Ectodermal cell (in vitro differentiated cells): ENCODE measurements at regions not wholly inside any gene's neighbourhood (a gene's known extent, or its start where the extent isn't known, plus 50 kb on each side); places are given as distances from the start of the nearest gene placed in this dataset.

Experiments
- H3K27ac ChIP-seq: 2 replicates; pipeline ENCODE4 v1.7.0; 2013; ENCODE audit warnings: mild to moderate bottlenecking, low read depth, low read length; ENCODE audit not compliant: insufficient read depth, poor library complexity, severe bottlenecking
- H3K27me3 ChIP-seq: 2 replicates; pipeline ENCODE4 v1.7.0; 2013; ENCODE audit warnings: mild to moderate bottlenecking, low read length; ENCODE audit not compliant: insufficient read depth, control insufficient read depth, poor library complexity, severe bottlenecking
- H3K36me3 ChIP-seq: one replicate; pipeline ENCODE4 v1.7.0; 2013; ENCODE audit warnings: low read length; ENCODE audit not compliant: control insufficient read depth, insufficient read depth
- H3K4me1 ChIP-seq: one replicate; pipeline ENCODE4 v1.7.0; 2013; ENCODE audit warnings: low read length; ENCODE audit not compliant: control insufficient read depth, insufficient read depth
- H3K4me3 ChIP-seq: 2 replicates; pipeline ENCODE4 v1.7.0; 2013; ENCODE audit warnings: low read depth, low read length, control low read depth; ENCODE audit not compliant: insufficient read depth
- H3K9me3 ChIP-seq: 2 replicates; pipeline ENCODE4 v1.7.0; 2013; ENCODE audit warnings: mild to moderate bottlenecking, low read length, moderate library complexity; ENCODE audit not compliant: control insufficient read depth
- WGBS, 2 experiments: methylation state at CpG; one replicate each; pipeline ENCODE4 v1.1.7; 2013; ENCODE audit warnings: missing lambda C conversion rate in 2 of 2; 5-methylcytosine and 5-hydroxymethylcytosine counted together

DNA sequence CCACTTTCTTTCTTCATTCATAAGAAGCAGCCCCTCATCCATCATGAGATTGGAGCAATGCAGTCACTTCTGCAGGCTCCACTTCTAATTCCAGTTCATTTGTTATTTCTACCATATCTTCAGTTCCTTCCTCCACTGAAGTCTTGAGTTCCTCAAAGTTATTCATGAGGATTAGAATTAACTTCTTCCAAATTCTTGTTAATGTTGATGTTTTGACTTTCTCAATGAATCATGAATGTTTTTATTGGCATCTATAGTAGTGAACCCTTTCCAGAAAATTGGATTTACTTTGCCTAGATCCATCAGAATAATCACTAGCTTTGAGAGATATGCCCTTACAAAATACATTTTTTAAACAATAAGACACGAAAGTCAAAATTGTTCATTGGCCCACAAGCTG lies 2567.7 kb upstream of the PCDH20 start:
- no peak overlapping the region for H3K4me3 ChIP-seq
- H3K27ac ChIP-seq, result no peak overlapping the region
- no peaks in the 10 kb centered on the region for H3K4me1 ChIP-seq
- no CpG with 5 or more reads among the region's 1 CpG for WGBS, 2 experiments
- H3K9me3 ChIP-seq, result no peaks in the 10 kb centered on the region
- H3K27me3 ChIP-seq, result no peaks in the 10 kb centered on the region
- H3K36me3 ChIP-seq, result no peaks in the 10 kb centered on the region

DNA sequence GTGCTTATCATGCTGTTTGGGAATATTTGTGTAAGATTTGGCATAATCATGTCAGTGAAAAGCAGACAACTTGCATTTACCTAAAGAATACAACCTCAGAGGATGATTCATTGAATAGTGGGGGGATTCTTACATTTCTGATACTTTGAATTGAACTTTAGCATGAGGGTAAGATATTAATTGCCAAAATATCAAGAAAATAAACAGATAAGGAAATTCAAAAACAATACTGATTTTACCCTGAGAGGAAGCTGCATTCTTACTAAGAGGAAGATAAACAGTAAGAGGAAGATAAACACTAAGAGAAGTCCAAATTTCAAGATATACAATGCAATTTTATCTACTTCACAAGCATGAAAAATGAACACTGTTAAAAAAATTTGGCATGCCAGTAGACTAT lies 2564.3 kb upstream of the PCDH20 start:
- no peaks in the 10 kb centered on the region for H3K4me1 ChIP-seq
- no peak overlapping the region for H3K4me3 ChIP-seq
- no peaks in the 10 kb centered on the region for H3K27me3 ChIP-seq
- no peaks in the 10 kb centered on the region for H3K36me3 ChIP-seq
- no peak overlapping the region for H3K27ac ChIP-seq
- no peaks in the 10 kb centered on the region for H3K9me3 ChIP-seq

DNA sequence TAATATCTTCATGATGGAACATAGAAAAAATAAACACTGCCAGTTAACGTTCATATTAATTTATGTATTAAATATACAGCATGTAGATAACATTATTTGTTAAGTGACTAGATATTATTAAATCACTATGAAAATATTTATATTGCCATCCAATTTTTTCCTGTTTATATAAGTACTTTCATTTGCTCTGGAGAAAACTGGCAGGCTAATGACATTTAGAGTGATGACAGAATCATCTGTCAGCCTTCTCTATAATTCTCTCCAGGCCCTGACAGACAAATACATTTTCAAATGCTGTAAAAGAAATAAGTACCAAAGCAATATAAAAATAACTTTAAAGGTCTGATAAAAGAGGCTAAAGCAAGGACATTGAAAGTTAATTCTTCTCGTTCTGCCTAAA lies 2556.7 kb upstream of the PCDH20 start:
- 89% methylated on average over 1 of the region's 2 CpGs; no CpG with 5 or more reads in 1 of the 2 experiments for WGBS, 2 experiments
- no peak overlapping the region for H3K27ac ChIP-seq
- no peaks in the 10 kb centered on the region for H3K36me3 ChIP-seq
- no peak overlapping the region for H3K4me3 ChIP-seq
- H3K27me3 ChIP-seq, result no peaks in the 10 kb centered on the region
- H3K4me1 ChIP-seq, result no peaks in the 10 kb centered on the region
- no peaks in the 10 kb centered on the region for H3K9me3 ChIP-seq

DNA sequence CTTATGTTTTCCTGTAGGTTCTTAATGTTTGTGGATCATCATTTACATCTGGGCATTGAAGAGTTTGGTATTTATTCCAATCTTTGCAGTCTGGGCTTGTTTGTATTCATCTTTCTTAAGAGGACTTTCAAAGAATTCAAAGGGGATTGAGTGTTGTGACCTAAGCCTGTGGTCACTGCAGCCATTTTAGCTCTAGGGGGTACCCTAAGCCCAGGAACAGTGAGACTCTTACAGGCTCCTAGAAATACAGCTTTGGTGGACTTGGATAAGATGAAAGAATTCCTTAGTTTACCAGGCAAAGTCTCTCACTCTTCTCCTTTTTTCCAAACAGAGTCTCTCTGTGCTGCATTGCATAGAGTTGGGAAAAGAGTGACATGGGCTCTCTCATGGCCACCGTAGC lies 2539.0 kb upstream of the PCDH20 start:
- H3K9me3 ChIP-seq, result no peaks in the 10 kb centered on the region
- H3K27me3 ChIP-seq, result no peaks in the 10 kb centered on the region
- 95 to 97% methylated on average over 1 of the region's 1 CpG for WGBS, 2 experiments
- H3K4me1 ChIP-seq, result no peaks in the 10 kb centered on the region
- no peak overlapping the region for H3K27ac ChIP-seq
- H3K36me3 ChIP-seq, result no peaks in the 10 kb centered on the region
- H3K4me3 ChIP-seq, result no peak overlapping the region

DNA sequence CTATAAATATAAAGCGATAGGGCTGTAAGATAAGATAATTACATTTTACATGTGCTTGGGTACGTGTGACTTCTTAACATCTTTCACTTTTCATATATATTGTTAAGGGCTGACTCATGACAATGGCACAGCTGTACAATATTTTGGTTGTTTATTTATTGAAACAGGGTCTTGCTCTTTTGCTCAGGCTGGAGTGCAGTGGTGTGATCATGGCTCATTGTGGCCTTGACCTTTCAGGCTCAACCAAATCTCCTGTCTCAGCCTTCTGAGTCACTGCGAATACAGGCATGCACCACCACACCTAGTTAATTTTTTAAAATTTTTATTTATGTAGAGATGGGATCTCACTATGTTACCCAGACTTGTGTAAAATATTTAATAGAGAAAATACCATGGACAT lies 2532.4 kb upstream of the PCDH20 start:
- no peaks in the 10 kb centered on the region for H3K36me3 ChIP-seq
- H3K27me3 ChIP-seq, result no peaks in the 10 kb centered on the region
- H3K4me1 ChIP-seq, result no peaks in the 10 kb centered on the region
- WGBS, 2 experiments, result 100% methylated on average over 1 of the region's 3 CpGs; no CpG with 5 or more reads in 1 of the 2 experiments
- no peaks in the 10 kb centered on the region for H3K9me3 ChIP-seq
- no peak overlapping the region for H3K27ac ChIP-seq
- no peak overlapping the region for H3K4me3 ChIP-seq

DNA sequence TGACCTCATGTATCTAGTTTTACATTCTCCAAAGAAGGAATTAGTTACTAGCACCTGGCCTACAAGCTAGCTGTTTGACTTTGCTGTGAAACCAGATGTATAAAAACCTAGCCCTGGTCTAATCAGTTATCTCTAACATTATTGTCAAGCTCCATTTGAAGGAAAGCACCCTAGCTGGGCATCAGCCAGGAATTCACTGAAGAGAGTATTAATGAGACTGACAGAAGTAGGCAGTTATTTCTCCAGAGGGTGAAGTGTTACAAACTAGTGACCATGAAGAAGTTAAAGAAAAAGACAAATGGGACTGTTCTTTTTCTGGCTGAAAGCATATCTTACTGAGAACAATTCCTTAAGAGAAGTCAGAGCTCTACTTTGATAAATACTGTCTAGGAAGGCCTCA lies 2529.3 kb upstream of the PCDH20 start:
- Histone ChIP-seq H3K27ac (no peak overlapping the region), H3K4me3 (no peak overlapping the region), H3K4me1 (no peaks in the 10 kb centered on the region), H3K9me3 (no peaks in the 10 kb centered on the region), H3K27me3 (no peaks in the 10 kb centered on the region), H3K36me3 (no peaks in the 10 kb centered on the region)

DNA sequence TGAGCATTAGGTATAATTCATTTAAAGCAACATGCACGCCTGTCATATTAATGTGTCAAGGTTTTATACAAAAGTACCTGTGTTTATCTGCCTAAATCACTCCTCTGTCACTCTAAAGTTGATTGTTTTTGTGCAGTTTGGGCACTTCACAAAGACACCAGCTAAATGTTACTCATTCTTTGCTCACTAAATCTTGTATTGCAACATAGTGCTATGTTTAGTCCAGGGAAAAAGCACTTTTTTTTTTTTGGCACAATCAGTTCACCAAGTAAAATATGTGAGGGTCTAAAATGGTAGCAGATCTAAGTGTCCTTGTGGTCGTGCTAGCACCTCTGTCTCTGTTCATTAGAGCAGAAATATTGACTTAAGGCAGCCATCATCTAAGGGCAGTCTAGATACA lies 2526.7 kb upstream of the PCDH20 start:
- Histone ChIP-seq H3K4me1 (no peaks in the 10 kb centered on the region), H3K4me3 (no peak overlapping the region), H3K9me3 (no peaks in the 10 kb centered on the region), H3K27me3 (no peaks in the 10 kb centered on the region), H3K36me3 (no peaks in the 10 kb centered on the region), H3K27ac (no peak overlapping the region)
- WGBS, 2 experiments, result 84 to 90% methylated on average over 2 of the region's 2 CpGs

DNA sequence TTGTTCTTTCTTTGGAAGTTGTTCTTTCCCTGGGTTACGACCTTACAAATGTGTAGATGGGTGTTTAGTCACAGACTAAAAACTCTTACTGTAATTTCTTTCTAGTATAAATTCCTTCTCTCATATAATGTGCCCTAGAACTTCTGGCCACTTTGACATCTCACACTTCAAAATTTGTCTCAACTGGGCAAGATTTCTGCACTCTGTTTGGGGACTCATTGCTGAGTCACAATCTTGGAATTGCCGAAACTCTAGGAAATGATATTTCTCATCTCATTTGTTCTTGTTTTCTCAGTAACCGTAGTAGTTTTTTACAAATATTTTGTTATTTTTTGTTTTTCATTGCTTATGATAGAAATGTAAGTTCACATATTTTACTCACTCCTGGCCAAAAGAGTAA lies 2523.2 kb upstream of the PCDH20 start:
- WGBS, 2 experiments, result 92% methylated on average over 1 to 2 of the region's 3 CpGs
- H3K27ac ChIP-seq, result no peak overlapping the region
- no peaks in the 10 kb centered on the region for H3K4me1 ChIP-seq
- no peak overlapping the region for H3K4me3 ChIP-seq
- H3K9me3 ChIP-seq, result no peaks in the 10 kb centered on the region
- H3K36me3 ChIP-seq, result no peaks in the 10 kb centered on the region
- H3K27me3 ChIP-seq, result no peaks in the 10 kb centered on the region

DNA sequence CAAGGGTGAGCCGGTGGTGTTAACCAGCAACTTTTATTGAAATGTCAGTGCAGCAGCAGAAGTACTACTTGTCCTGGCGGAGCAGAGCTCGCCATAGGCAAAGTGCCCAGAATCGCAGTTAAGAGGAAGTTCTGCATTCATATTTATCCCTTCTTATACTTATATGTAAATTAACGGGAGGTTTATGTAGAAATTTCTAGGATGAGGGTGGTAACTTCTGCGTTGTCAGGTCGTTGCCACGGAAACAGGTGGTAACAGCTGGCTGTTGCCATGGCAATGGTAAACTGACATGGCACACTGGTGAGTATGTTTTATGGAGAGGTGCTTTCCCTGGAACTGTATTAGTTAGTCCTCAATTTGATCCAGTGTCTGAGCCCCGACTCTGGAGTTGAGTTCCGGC lies 2494.9 kb upstream of the PCDH20 start:
- Histone ChIP-seq H3K4me3 (no peak overlapping the region), H3K27me3 (no peaks in the 10 kb centered on the region), H3K4me1 (no peaks in the 10 kb centered on the region), H3K36me3 (no peaks in the 10 kb centered on the region), H3K9me3 (no peaks in the 10 kb centered on the region), H3K27ac (no peak overlapping the region)
- 63 to 69% methylated on average over 9 to 10 of the region's 10 CpGs for WGBS, 2 experiments

DNA sequence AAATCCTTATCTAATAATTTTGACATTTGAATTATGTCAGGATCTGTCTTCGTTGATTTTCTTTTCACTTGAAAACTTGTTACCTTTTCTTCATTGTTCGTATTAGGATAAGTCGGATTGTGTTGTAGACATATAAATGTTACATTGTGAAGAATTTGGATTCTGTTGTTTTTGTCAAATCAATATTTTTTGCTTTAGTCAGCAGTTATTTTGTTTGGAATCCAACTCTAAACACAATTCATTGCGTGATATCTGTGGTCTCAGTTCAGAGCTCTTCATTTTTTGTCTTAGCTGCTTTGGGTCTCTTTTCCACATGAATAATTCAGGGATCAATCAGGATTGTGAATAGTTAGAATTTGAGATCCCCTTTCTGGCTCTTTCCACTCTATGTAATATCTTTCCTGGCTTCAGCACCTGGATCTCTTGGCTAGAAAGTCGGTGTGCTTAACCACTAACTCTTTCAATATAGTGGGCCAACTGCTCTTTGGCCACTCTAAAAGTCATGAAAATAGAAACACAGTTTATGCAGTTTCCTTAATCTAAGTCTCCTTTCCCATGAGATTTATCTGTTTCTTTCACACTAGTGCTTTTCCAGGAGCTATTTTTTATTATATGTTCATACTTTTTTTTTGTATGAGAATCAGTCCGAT lies 2494.2 kb upstream of the PCDH20 start:
- 92 to 94% methylated on average over 5 to 6 of the region's 6 CpGs for WGBS, 2 experiments
- H3K4me1 ChIP-seq, result no peaks in the 10 kb centered on the region

DNA sequence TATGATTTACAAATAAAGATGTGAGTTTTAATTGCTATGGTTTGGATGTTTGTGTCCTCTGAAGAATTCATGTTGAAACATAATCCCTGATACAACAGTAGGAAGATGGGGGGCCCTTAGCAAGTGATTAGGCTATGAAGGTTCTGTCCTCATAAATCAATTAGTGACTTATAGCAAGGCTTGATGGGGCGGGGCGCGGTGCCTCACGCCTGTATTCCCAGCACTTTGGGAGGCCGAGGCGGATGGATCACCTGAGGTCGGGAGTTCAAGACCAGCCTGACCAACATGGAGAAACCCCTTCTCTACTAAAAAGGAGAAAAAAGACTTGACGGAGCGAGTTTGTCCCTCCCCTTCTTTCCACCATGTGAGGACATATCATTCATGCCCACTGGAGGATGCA lies 2486.5 kb upstream of the PCDH20 start:
- Histone ChIP-seq H3K27me3 (no peaks in the 10 kb centered on the region), H3K27ac (no peak overlapping the region), H3K4me1 (no peaks in the 10 kb centered on the region), H3K9me3 (no peaks in the 10 kb centered on the region), H3K36me3 (no peaks in the 10 kb centered on the region), H3K4me3 (no peak overlapping the region)
- 90 to 95% methylated on average over 9 of the region's 9 CpGs for WGBS, 2 experiments

More for the DNA sequence above, 2494.2 kb upstream of the PCDH20 start:
- Histone ChIP-seq H3K36me3 (no peaks in the 10 kb centered on the region), H3K27me3 (no peaks in the 10 kb centered on the region), H3K27ac (no peak overlapping the region), H3K9me3 (no peaks in the 10 kb centered on the region), H3K4me3 (no peak overlapping the region)
